Chondrocyte (in vitro differentiated cells): ENCODE measurements at regions not wholly inside any gene's neighbourhood (a gene's known extent, or its start where the extent isn't known, plus 50 kb on each side); places are given as distances from the start of the nearest gene placed in this dataset.

Source experiments
- DNase-seq: peaks from one replicate; pipeline ENCODE4 v3.0.0; 2021; ENCODE audit warnings: mixed read lengths, low spot score
- H3K27ac Mint-ChIP-seq: one replicate; pipeline ENCODE4 v1.8.0; 2021; ENCODE audit warnings: mild to moderate bottlenecking, moderate library complexity, mixed read lengths; ENCODE audit not compliant: unreplicated experiment
- H3K27me3 Mint-ChIP-seq: 2 replicates; pipeline ENCODE4 v1.8.0; 2021; ENCODE audit warnings: low read depth, mixed read lengths
- H3K36me3 Mint-ChIP-seq: 2 replicates; pipeline ENCODE4 v1.8.0; 2021; ENCODE audit warnings: low read depth, mixed read lengths
- H3K4me1 Mint-ChIP-seq: 2 replicates; pipeline ENCODE4 v1.8.0; 2021; ENCODE audit warnings: low read depth, mild to moderate bottlenecking, mixed read lengths
- H3K4me3 Mint-ChIP-seq: one replicate; pipeline ENCODE4 v1.8.0; 2021; ENCODE audit warnings: mild to moderate bottlenecking, moderate library complexity, mixed read lengths; ENCODE audit not compliant: unreplicated experiment
- H3K9me3 Mint-ChIP-seq: 2 replicates; pipeline ENCODE4 v1.8.0; 2021; ENCODE audit warnings: low read depth, mixed read lengths
- CTCF ChIP-seq: fragments of 200-600 bp; sonication (generic); IDR thresholded peaks from 2 replicates; pipeline ENCODE4 v1.5.0; 2021; ENCODE audit warnings: antibody characterized with exemption, mild to moderate bottlenecking, moderate library complexity

- Mint-ChIP-seq H3K27me3 (no peaks in the 10 kb centered on the region), H3K36me3 (peaks cover 4% of the 10 kb centered on the region), H3K9me3 (peaks cover 9% of the 10 kb centered on the region), H3K4me3 (no peak overlapping the region), H3K4me1 (peaks cover 13% of the 10 kb centered on the region), H3K27ac (no peak overlapping the region)
- peak; percentile 57 for TF ChIP-seq CTCF
- DNase-seq: no peak
Measured at GRCh38 chr2:383178-383577, 95.3 kb upstream of the ALKAL2 start.

GRCh38 chr2:382728-383022 is 94.8 kb upstream of the ALKAL2 start:
- no peak for DNase-seq
- peaks cover 6% of the 10 kb centered on the region for H3K36me3 Mint-ChIP-seq
- H3K4me3 Mint-ChIP-seq: no peak overlapping the region
- H3K27me3 Mint-ChIP-seq: no peaks in the 10 kb centered on the region
- no peak overlapping the region for H3K27ac Mint-ChIP-seq
- peaks cover 13% of the 10 kb centered on the region for H3K4me1 Mint-ChIP-seq
- no peak for TF ChIP-seq CTCF
- peaks cover 14% of the 10 kb centered on the region for H3K9me3 Mint-ChIP-seq

GRCh38 chr2:381941-382727 is 94.2 kb upstream of the ALKAL2 start:
- DNase-seq: no peak
- peaks cover 11% of the 10 kb centered on the region for H3K36me3 Mint-ChIP-seq
- H3K4me1 Mint-ChIP-seq: peaks cover 13% of the 10 kb centered on the region
- TF ChIP-seq CTCF: no peak
- peaks cover 19% of the 10 kb centered on the region for H3K9me3 Mint-ChIP-seq
- H3K4me3 Mint-ChIP-seq: no peak overlapping the region
- no peak overlapping the region for H3K27ac Mint-ChIP-seq
- no peaks in the 10 kb centered on the region for H3K27me3 Mint-ChIP-seq

- Mint-ChIP-seq H3K9me3 (peaks cover 19% of the 10 kb centered on the region), H3K4me3 (no peak overlapping the region), H3K27me3 (no peaks in the 10 kb centered on the region), H3K27ac (no peak overlapping the region), H3K36me3 (peaks cover 11% of the 10 kb centered on the region), H3K4me1 (peaks cover 16% of the 10 kb centered on the region)
- DNase-seq: no peak
- TF ChIP-seq CTCF: no peak
Measured at GRCh38 chr2:381181-381580, 93.3 kb upstream of the ALKAL2 start.

GRCh38 chr2:380772-381171 is 92.9 kb upstream of the ALKAL2 start:
- H3K27ac Mint-ChIP-seq: no peak overlapping the region
- H3K4me1 Mint-ChIP-seq: peaks cover 16% of the 10 kb centered on the region
- peaks cover 11% of the 10 kb centered on the region for H3K36me3 Mint-ChIP-seq
- no peak for TF ChIP-seq CTCF
- H3K27me3 Mint-ChIP-seq: no peaks in the 10 kb centered on the region
- DNase-seq: no peak
- peaks cover 19% of the 10 kb centered on the region for H3K9me3 Mint-ChIP-seq
- H3K4me3 Mint-ChIP-seq: no peak overlapping the region
